NCI-H345 (cell line): ENCODE measurements at regions not wholly inside any gene's neighbourhood (a gene's known extent, or its start where the extent isn't known, plus 50 kb on each side); places are given as distances from the start of the nearest gene placed in this dataset.

Experiments used
- DNase-seq: peaks from one replicate; lab custom pipeline; 2025; lab: John Stamatoyannopoulos, UW

DNA sequence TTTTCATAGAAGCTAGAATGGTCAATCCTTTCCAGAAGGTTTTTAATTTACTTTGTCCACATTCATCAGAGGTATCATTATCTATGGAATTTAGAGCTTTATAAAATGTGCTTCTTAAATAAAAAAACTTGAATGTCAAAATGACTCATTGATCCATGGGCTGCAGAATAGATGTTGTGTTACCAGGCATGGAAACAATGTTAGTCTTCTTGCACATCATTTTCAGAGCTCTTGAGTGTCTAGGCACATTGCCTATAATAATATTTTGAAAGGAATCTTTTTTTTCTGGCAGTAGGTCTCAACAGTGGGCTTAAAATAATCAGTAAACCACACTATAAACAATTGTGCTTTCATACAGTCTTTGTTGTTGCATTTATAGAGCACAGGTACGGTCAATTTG is 200.3 kb downstream of the FAT4 start:
- no peak for DNase-seq

DNA sequence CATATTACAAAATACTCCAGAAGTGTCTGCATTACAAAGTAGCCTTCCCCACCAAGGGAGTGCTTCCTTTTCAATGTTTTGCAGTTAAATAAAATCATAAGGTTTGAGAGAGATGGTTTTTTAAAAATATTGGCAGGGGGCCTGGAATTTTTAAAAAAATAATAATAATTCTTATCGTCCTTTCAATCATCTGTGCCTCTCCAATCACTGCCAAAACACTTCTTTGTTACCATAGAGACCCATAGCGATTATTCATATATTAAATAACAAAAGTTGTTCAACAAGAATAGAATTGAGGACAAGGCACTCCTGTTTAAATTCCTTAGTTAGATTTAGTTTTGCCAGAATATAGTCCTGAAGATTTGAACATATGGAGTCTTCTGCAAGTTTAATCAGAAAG is 203.1 kb downstream of the FAT4 start:
- DNase-seq: no peak

DNA sequence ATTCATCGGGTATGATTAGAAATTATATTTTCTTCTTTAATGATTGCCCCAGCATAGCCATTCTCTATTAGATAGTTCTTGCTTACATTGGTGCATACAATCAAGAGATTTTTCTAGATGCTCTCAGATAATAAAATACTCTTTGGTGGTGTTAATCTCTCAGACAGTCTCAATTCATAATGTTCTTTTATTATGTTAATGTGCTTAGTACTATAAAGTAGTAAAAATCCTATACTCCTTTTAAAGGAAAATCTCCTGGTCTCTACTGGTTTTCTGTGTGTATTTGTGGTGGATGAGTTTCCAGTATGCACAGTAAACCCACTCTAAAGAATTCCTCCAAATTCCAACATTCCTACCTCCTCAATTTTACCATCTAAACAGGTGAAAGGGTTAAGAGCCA is 203.5 kb downstream of the FAT4 start:
- DNase-seq: no peak

DNA sequence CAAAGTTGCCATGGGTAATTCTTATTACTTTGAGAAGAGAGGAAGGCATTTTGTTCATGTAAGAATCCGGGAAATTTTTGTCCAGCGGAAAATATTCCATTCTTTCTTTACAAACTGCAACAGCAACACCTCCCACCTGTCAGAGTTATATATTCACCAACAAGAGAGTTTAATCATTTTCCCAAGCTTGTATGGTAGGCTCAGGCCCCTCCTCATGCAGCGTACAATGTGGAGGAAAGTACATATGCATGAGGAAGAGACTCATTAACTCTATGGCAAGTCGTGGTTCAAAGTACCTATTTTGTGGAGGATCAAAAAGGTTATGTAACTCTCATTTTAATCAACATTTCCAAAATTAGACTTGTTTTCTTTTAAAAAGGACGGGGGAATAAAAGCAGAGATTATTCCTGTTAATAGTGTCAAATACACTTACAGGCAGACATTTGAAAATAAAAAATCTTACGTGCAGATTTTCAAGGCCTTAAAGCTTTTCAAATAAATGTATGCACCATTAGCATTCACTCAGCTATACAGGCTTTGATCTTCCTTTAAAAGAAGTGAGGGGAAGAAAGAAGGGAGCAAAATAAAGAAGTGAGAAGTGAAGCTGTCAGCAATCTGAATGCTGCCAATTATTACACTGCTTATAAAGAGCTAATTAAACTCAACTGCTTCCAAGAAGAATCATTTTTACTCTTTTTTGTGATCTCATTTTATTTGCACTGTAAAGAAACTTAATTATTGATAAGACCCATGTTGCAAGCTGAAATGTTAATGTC is 204.8 kb downstream of the FAT4 start:
- DNase-seq: no peak

DNA sequence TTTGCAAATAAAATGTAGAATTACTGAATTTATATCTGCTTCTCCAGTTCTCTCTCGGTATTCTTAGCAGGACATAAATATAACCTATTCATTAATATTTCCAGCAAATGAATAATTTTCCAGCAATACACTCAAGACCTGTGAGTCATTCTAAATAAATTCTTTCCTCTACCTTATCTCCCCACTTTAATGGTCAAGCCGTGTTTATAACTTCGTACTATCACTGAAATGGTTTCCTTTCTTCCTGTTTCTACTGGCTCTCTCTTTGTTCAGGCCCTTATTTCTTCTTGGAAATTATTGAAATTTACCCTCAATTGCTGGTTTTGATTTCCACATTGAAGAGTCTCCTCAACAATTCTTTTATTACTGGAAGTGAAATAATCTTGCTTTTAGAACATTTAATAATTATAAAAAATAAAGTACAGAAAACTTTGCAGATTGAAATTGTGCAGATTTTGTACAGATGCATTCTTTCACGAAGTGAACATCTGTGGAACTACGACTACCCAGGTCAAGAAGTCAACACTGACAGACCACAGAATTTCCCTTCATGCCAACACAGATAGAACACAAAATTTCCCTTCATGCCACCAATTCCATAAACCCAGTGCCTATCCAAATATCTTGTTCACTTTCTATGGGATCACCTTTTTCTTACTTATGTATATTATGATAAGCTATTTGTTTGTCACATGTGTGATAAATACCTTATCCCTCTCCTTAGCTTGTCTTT is 205.7 kb downstream of the FAT4 start:
- no peak for DNase-seq

DNA sequence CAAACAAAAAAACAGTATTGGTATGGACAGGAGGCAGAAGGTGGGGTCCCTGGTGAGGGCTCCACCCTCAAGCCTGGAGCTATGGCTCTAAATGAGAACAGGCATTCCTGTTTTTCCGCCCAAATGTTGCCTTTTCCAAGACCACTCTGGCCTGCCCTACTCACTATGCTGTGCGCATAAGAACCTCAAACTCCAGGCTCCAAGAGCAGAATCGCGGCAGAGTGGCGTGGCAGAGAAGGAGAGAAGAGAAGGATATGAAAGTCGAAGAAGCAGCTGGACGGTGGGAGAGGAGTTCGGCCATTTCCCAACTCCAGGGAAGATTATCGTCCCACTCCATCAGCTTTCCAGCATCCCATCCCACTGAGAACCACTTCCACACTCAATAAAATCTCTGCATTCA is 207.8 kb downstream of the FAT4 start:
- no peak for DNase-seq

DNA sequence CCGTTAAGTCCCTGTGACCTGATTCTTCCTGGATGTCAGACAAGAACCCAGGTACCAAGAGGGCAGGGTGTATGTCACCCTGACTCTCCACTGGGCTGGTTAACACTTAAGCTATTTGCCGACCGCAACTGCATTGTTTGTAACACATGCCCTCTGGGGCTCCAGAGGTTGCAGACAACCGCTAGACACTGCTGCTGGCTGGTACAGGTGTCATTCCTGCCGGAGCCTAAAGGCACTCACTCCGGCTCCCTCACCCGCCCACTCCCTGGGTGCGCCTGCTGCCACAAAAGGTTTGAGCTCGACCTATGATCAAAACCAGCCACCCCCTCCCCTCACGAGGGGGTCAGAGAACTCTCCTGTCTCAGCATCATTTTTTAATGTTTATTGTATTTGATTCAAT is 208.2 kb downstream of the FAT4 start:
- no peak for DNase-seq

DNA sequence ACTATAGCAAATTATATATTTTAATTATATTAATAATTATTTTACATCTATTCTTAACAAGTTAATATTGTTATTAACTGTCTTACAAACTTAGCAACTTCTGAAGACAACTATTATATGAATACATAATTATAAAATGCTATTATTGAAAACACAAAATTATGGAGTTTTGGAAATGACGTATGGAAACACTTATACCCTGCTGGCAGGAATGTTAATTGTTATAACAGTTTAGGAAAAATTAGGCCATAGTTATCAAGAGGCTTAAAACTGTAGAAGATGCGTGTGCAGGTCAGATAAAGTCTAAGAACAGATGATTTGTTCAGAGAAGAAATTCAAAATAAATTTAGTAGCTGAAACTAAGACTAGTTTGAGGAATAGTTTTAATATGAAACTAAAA is 211.7 kb downstream of the FAT4 start:
- no peak for DNase-seq

DNA sequence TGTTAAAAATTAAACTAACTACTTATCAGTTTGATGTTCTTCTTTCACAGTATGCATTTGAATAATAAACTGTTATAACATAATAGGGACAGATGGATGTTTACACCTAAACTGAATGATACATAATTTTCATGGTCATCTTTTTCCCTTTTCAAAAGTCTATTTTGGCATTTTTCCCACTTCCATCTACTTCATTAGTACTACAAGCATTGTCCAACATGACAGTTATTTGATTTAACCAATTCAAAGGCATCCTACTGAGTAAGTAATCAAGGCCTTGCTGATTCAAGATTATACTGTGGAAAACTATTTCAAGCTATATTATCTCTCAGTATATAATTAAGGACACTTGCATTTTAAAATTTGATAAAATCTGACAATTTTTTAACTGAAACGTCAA is 212.9 kb downstream of the FAT4 start:
- peak; percentile 30 for DNase-seq

DNA sequence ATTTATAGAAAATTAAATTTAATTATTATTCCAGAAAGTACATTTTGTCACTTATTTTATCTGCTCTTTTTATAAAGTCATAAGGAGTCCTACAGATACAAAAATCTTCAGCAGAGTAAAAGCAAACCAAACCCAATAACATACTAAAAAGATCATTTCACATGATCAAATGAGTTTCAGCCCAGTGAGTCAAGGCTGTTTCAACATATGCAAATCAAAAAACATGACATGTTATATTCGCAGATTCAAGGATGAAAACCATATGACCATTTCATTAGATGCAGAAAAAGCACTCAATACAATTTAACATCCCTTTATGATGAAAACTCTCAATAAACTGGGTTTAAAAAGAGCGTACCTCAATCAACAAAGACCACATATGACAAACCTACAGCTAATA is 214.3 kb downstream of the FAT4 start:
- no peak for DNase-seq

DNA sequence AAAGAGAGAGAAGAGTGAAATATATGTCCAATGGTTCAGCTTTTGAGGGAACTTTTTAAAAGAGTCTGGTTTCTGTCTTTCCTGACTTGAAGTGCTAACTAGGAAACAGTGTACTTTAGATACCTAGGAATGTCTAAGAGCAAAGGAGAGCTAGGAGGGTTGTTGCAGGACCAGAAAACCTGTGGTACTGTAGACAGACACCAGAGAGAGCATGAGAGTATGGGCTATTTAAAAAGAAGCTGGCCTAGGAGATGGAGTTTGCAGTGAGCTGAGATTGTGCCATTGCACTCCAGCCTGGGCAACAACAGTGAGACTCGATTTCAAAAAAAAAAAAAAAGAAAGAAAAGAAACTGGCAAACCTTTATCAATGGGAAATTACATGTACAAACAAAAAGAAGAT is 223.9 kb downstream of the FAT4 start:
- DNase-seq: no peak

DNA sequence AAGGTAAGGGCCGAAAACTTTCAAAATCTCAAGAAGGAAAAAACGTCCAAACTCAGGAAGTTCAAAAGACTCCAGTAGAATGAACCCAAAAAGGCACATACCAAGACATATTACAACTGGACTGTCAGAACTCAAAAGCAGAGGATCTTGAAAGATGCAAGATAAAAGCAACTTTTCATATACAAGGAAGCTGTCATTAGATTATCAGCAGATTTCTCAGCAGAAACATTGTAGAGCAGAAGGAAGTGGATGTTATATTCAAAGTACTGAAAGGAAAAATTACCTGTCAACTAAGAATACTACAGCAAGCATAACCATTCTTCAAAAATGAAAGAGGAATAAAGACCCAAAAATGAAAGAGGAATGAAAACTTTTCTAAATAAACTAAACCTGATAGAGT is 224.9 kb downstream of the FAT4 start:
- DNase-seq: no peak

DNA sequence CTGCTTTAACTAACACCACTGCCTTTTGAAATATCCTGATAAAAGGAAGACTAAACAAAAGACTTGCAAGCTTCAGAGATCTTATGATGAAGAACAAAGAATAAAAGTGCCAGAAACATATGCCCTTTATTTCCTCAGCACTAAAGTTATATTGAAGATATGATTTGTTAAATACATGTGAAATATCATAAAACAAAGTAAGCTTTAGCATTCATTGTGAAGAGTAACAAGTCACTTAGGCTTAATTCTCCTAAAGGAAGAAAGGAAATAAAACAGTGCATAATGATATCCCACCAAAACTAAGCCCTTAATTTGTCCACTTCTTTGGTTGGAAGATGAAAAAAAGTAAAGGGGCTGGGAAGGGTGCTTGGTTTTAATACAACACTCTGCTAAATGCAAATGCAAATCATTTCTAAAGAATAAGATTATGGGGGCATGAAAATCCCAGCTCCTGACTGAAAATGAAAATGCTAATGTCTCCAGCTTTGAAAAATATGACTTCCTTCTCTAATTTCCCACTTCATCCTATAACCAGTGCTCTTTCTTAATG is 227.2 kb downstream of the FAT4 start:
- DNase-seq: no peak

DNA sequence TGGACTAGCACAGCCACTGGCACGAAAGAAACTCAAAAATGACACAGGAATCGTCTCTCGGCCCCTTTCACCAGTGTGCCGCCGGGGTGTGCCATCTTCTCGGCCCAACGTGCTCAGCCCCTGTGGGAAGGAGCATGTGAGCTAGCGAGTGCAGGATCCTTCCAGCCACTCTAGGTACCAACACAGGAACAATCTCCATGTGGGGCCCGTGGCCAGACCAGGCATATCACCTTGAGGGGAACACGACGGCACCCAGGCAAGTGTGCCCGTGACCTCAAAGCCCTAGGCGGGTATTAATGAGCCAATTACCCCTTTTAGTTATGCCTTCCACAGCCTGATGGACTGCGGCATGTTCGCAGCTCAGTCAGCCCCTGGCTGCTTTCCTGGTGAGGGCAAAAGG is 231.5 kb downstream of the FAT4 start:
- DNase-seq: no peak

DNA sequence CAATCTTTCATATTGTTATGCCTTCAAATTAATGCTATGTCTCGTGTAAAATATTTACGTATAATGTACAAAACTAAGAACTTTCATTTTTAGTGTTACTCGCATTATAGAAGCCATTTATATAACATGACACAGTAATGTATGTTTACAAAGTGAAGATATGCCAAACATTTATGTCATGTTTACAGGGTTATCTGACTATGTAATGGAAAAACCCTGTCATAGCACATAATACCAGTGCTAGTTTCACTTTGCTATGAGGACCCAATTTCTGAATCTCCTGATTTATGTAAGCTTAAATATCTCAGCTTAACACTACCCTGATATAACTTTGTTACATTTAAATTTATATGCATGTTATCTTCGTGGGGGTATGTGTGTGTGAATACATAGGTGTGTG is 233.1 kb downstream of the FAT4 start:
- no peak for DNase-seq

DNA sequence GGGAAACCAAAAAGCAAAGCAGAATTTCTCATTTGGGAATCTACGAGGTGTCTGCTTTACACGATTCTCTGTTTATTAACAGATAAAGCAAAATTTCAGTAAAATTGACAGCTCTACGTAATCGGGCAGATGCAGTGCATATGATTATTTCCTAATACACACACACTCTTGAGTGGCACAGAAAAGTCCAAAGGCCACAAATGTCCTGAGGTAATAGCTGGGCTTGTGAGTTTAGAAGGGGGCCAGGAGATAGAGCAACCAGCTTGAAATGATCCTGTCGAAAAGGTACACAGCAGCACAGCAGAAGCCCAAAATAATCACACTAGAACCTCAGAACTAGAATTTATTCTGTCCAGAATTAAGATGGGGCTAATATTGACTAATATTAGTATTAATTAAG is 236.0 kb downstream of the FAT4 start:
- no peak for DNase-seq

DNA sequence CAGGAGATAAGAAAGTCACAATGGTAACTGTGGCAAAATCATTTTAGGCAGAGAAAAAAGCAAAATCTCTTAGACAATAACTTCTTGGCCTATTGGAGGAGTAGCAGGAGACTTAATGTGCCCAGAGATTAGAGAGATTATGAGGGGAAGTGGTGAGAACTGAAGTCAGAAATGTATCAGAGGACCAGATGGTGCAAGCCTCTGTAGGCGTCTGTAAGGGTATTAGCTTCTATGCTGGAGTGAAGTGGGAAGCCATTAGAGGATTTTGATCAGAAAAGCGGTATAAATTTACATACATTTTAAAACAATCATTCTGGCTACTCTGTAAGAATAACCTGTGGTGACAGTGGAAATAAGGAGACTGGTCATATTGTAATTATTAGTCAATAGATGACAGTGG is 236.7 kb downstream of the FAT4 start:
- DNase-seq: no peak

DNA sequence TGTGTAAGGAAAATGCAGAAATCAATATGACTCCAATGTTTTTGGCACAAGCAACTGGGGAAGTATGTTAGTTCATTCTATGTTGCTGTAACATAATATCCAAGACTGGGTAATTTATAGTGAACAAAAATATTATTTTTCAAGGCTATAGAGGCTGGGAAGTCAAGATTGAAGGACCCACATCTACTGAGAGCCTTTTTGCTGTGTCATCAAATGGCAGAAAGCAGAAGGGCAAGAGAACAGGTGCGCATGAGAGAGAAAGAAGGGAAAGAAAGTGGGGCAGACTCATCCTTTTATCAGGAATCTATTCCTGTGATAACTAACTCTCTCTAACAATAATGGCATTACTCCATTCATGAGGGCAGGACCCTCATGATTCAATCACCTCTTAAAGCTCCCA is 237.2 kb downstream of the FAT4 start:
- DNase-seq: no peak

DNA sequence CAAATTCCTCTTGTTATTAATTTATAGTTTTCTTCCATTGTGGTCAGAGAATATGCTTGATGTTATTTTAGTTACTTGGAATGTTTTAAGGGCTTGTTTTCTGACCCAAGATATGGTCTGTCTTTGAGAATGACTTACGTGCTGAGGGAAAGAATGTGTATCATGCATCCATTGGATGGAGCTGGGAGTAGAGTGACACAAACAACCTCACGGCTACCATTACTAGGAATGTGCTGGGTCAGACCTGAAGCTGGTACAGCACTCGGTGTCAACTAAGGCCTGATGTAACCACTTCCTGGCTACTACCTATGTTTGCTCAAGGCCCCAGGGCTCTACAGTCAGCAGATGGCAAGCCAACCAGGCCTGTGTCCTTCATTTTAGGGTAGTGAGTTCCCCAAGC is 257.8 kb downstream of the FAT4 start:
- no peak for DNase-seq

DNA sequence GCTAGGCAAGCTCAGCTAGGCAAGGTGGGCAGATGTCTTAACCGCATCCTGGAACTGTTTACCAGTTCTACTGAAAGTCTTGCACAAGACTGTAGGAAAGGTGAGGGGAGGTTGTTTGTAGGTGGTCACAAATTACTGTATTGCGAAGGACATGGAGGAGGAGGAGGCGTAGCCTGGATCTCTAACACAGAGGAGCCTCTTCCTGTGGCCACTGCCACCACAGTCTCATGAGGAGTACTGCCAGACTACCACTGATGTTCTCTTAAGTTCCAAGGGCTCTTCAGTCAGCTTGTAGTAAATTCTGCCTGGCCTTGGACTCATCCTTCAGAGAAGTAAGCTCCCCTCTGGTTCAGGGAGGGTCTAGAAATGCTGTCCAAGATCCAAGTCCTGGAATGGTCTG is 258.6 kb downstream of the FAT4 start:
- DNase-seq: no peak

DNA sequence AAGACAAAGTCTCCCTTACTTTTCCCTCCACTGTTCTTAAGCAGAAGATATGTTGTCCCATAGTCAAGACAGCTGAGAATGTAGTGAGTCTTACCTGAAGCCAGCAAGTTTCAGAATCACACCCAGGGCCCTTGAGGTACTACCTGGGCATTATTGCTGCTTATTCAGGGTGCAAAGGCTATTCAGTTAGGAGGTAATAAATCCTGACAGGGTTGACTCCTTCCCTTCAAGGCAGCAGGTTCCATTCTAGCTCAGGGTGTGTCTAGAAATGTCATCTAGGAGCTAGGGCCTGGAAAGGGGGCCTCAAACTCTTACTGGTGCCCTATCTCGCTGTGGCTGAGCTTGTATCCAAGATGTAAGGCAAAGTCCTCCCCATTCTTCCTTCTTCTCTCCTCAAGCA is 259.0 kb downstream of the FAT4 start:
- DNase-seq: no peak

DNA sequence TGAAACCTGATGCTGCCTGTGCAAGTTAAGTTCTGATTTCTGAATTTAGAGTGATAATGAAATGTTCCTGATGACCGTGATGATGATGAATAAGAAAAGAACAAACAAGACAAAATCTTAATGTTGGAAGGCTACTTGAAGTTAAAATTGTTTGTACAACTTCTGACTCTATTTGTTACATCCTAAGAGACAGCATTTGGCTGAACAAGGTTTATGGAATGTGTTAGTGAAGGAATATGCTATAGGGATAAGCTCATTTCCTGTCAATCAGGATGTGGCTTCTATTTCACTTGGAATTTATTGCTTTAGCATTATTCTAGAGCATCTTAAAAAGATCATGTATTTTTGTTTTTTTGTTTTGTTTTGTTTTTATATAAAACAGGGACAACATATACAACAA is 267.5 kb downstream of the FAT4 start:
- DNase-seq: no peak

DNA sequence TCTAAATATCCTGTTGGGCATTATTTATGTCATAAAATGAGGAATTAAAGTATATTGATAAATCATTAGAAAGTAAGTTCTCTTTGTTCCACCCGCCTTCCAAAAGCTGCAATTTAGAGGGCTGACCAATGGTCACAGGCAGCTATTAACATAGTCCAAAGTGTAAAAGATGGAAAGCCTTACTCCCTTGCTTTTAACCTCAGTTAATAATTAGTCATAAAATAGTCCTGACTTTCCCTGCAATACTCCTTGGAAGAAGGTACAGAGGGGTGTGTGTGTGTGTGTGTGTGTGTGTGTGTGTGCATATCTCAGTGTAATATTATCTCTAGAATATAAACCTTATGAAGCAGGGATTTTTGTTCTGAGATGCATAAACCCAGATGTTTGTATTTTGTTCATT is 275.4 kb downstream of the FAT4 start:
- DNase-seq: no peak

DNA sequence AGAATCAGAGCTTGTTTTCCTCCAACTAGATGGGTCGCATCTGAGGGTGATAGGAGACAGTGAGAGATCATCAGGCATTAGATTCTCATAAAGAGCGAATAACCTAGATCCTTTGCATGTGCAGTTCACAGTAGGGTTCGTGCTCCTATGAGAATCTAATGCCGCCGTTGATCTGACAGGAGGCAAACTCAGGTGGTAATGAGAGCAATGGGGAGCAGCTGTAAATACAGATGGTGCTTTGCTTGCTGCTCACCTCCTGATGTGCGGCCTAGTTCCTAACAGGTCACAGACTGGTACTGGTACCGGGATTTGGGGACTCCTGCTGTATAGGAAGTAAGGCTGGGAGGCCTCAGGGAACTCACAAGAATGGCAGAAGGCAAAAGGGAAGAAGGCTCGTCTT is 276.5 kb downstream of the FAT4 start:
- no peak for DNase-seq
